ENCODE measurements at regions not wholly inside any gene's neighbourhood (a gene's known extent, or its start where the extent isn't known, plus 50 kb on each side); places are given as distances from the start of the nearest gene placed in this dataset.

DNA sequence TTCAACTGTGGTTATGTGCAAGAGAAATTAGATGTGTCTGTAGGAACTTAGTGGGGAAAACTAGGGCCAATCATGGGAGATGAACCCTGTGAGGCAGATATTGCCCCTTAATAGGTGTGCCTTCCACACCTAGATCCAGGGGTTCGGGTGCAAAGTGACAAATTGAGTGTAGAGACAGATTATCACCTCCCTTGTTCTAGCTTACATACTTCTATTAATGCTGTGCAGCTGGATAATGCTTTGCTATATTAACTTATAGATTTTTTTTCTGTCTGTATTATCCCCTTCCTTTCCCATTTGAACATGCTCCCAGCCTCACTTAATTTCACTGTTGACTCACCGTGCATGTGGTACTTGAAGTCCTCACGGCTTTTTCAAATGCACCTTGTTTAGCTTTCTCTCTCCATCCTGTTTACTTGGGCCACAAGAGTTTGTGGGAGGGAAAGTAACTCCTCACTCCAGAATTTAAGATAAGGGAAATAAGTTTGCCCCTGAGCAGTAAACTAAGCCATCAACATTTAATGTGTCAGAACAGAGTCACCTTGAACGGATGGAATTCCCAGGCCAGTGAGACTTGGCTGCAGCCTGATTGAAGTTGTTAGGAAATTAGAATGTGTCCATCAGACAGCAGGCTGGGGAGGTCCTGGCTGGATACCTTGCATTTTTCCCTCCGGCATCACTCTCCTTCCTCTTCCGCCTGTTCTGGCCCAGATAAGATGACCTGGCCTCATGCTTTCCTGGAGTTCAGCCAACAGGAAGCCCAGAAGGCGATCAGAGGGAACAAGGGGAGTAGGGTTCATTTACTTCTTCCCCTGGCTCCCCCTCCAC, 478.4 kb downstream of the BCOR start:
- peak; percentile 87 for FAIRE-seq
- peak; percentile 84 for ATAC-seq
- WGBS (ENCODE audit: insufficient coverage, low coverage, missing lambda C conversion rate): 0% methylated on average over 4 of the region's 7 CpGs
- Histone ChIP-seq H3K4me2 (ENCODE audit: insufficient read depth, low read length) (0 out of 2 replicates have a peak overlapping the region, but pooled peaks have one; percentile 8), H2AFZ (ENCODE audit: low read depth, low read length) (peak overlapping the region; percentile 53; the same call in 1 of the 2 replicates), H3K27me3 (ENCODE audit: control insufficient read depth in 2 of 2, insufficient read depth in 2 of 2, low read length in 2 of 2) (no peaks in the 10 kb centered on the region), H3K4me3 (no peak overlapping the region), H3K9me1 (ENCODE audit: control insufficient read depth, insufficient read depth, low read length) (no peaks in the 10 kb centered on the region), H3K79me2 (ENCODE audit: control insufficient read depth, insufficient read depth, low read length) (no peaks in the 10 kb centered on the region), H3K36me3 (ENCODE audit: control insufficient read depth, insufficient read depth, low read length) (no peaks in the 10 kb centered on the region), H3K9ac (ENCODE audit: insufficient read depth in 1 of 2, low read depth in 2 of 2, low read length in 2 of 2) (no peak overlapping the region), H3K9me3 (replicated peaks; ENCODE audit: control insufficient read depth, insufficient read depth, low read depth, low read length) (no peaks in the 10 kb centered on the region), H3K27ac (ENCODE audit: extremely low read depth, low read depth, low read length) (peak overlapping the region; percentile 38), H3K4me1 (replicated peaks in 1 of 2; ENCODE audit: control insufficient read depth in 2 of 2, insufficient read depth in 2 of 2, low read length in 2 of 2) (peaks cover 0 to 19% of the 10 kb centered on the region in 2 experiments; a peak in 4 of 5 replicates), H4K20me1 (replicated peaks; ENCODE audit: control insufficient read depth, insufficient read depth, low read length) (no peaks in the 10 kb centered on the region)
- intact Hi-C loops (cut with micrococcal nuclease) (no loop called here), in situ Hi-C loops (cut with MboI) (no loop called here)
- peak; percentile 64 to 82 (median 68) for DNase-seq (ENCODE audit: extremely low read depth in 1 of 4, low spot score in 3 of 4)
- ChIA-PET POLR2A (interaction anchor here (0.7 kb wide), 1 partner anchor 803 kb away, joined by 3 read pairs; no protein-coding TSS in a partner anchor), CTCF (ENCODE audit: low intra/inter-chr PET ratio) (no interaction called here)
- no TSS peak for BruUV-seq (replicated peaks)
- TF ChIP-seq, protein P1, sequence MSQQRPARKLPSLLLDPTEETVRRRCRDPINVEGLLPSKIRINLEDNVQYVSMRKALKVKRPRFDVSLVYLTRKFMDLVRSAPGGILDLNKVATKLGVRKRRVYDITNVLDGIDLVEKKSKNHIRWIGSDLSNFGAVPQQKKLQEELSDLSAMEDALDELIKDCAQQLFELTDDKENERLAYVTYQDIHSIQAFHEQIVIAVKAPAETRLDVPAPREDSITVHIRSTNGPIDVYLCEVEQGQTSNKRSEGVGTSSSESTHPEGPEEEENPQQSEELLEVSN (IDR thresholded peaks at IDR 0.05; ENCODE audit: borderline replicate concordance in 1 of 2, extremely low read depth in 1 of 2, insufficient read depth in 1 of 2, insufficient read length in 1 of 2, low read depth in 1 of 2, low read length in 1 of 2, poor library complexity in 1 of 2, severe bottlenecking in 1 of 2): peak in 1 of 2 experiments; percentile 57
- TF ChIP-seq FIP1L1 (IDR thresholded peaks at IDR 0.05; ENCODE audit: low read depth, low read length, poor library complexity, severe bottlenecking): no peak
- TF ChIP-seq MNT (conservative IDR thresholded peaks at IDR 0.05): 0 out of 4 replicates have a peak, but pooled peaks have one; percentile 19
- TF ChIP-seq NCOR1 (IDR thresholded peaks at IDR 0.05): peak; percentile 56
- no peak for TF ChIP-seq ZFP36 (IDR thresholded peaks at IDR 0.05; ENCODE audit: low read depth, low read length, partially characterized antibody)
- peak; percentile 61; the same call in 1 of the 2 replicates for TF ChIP-seq TEAD4 (IDR thresholded peaks at IDR 0.05; ENCODE audit: low read length)
- no peak for TF ChIP-seq TEAD4 (CRISPR knock-in tag; IDR thresholded peaks at IDR 0.05; ENCODE audit: borderline replicate concordance)
- no peak for TF ChIP-seq RBFOX2 (IDR thresholded peaks at IDR 0.05; ENCODE audit: low read depth, low read length)
- peak; percentile 40 for TF ChIP-seq MEIS2 (IDR thresholded peaks at IDR 0.05; ENCODE audit: partially characterized antibody)
- TF ChIP-seq DMBX1 (CRISPR knock-in tag; IDR thresholded peaks at IDR 0.05; ENCODE audit: borderline replicate concordance): no peak
- TF ChIP-seq, protein P2, sequence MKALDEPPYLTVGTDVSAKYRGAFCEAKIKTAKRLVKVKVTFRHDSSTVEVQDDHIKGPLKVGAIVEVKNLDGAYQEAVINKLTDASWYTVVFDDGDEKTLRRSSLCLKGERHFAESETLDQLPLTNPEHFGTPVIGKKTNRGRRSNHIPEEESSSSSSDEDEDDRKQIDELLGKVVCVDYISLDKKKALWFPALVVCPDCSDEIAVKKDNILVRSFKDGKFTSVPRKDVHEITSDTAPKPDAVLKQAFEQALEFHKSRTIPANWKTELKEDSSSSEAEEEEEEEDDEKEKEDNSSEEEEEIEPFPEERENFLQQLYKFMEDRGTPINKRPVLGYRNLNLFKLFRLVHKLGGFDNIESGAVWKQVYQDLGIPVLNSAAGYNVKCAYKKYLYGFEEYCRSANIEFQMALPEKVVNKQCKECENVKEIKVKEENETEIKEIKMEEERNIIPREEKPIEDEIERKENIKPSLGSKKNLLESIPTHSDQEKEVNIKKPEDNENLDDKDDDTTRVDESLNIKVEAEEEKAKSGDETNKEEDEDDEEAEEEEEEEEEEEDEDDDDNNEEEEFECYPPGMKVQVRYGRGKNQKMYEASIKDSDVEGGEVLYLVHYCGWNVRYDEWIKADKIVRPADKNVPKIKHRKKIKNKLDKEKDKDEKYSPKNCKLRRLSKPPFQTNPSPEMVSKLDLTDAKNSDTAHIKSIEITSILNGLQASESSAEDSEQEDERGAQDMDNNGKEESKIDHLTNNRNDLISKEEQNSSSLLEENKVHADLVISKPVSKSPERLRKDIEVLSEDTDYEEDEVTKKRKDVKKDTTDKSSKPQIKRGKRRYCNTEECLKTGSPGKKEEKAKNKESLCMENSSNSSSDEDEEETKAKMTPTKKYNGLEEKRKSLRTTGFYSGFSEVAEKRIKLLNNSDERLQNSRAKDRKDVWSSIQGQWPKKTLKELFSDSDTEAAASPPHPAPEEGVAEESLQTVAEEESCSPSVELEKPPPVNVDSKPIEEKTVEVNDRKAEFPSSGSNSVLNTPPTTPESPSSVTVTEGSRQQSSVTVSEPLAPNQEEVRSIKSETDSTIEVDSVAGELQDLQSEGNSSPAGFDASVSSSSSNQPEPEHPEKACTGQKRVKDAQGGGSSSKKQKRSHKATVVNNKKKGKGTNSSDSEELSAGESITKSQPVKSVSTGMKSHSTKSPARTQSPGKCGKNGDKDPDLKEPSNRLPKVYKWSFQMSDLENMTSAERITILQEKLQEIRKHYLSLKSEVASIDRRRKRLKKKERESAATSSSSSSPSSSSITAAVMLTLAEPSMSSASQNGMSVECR (CRISPR knock-in tag; IDR thresholded peaks at IDR 0.05): no peak
- TF ChIP-seq EP400 (IDR thresholded peaks at IDR 0.05): 0 out of 2 replicates have a peak, but pooled peaks have one; percentile 14
- no peak for TF ChIP-seq TAF9B (IDR thresholded peaks at IDR 0.05; ENCODE audit: partially characterized antibody)
